Fibroblast of villous mesenchyme (primary cell): ENCODE measurements at regions not wholly inside any gene's neighbourhood (a gene's known extent, or its start where the extent isn't known, plus 50 kb on each side); places are given as distances from the start of the nearest gene placed in this dataset.

Experiments
- DNase-seq: peaks from one replicate; pipeline ENCODE4 v3.0.0-alpha.2; 2010; ENCODE audit warnings: low read depth
- H3K4me3 ChIP-seq: 2 replicates; pipeline ENCODE4 v1.5.1; 2011; ENCODE audit warnings: low read depth, mild to moderate bottlenecking, low read length
- CTCF ChIP-seq: IDR thresholded peaks from 2 replicates; pipeline ENCODE4 v1.5.1; 2012; ENCODE audit warnings: low read depth, mild to moderate bottlenecking, low read length; ENCODE audit not compliant: insufficient read depth

- DNase-seq: no peak
- H3K4me3 ChIP-seq: no peak overlapping the region
- TF ChIP-seq CTCF: no peak
These were observed 96.1 kb downstream of the OR2K2 start for GRCh38 chr9:111233963-111234362.

- no peak overlapping the region for H3K4me3 ChIP-seq
- DNase-seq: no peak
- no peak for TF ChIP-seq CTCF
These were observed 96.8 kb downstream of the OR2K2 start for GRCh38 chr9:111232997-111233790.

- no peak overlapping the region for H3K4me3 ChIP-seq
- no peak for DNase-seq
- TF ChIP-seq CTCF: no peak
These were observed 98.0 kb downstream of the OR2K2 start for GRCh38 chr9:111231801-111232580.

- TF ChIP-seq CTCF: no peak
- DNase-seq: no peak
- no peak overlapping the region for H3K4me3 ChIP-seq
These were observed 107.3 kb downstream of the OR2K2 start for GRCh38 chr9:111222757-111223156.

- H3K4me3 ChIP-seq: no peak overlapping the region
- no peak for DNase-seq
- no peak for TF ChIP-seq CTCF
These were observed 117.2 kb downstream of the OR2K2 start for GRCh38 chr9:111212874-111213273.

- TF ChIP-seq CTCF: no peak
- no peak for DNase-seq
These were observed 131.1 kb downstream of the OR2K2 start for GRCh38 chr9:111198936-111199335.

More at GRCh38 chr9:111198936-111199335, 131.1 kb downstream of the OR2K2 start:
- H3K4me3 ChIP-seq: no peak overlapping the region
